ENCODE measurements at regions not wholly inside any gene's neighbourhood (a gene's known extent, or its start where the extent isn't known, plus 50 kb on each side); places are given as distances from the start of the nearest gene placed in this dataset.

- TF ChIP-seq CTCF (IDR thresholded peaks at IDR 0.05) (no peak), POLR2A (IDR thresholded peaks at IDR 0.05) (no peak)
Measured at GRCh38 chr10:58965855-58966254, 210.6 kb upstream of the PHYHIPL start.

All from testis (tissue), 2 donors.